Stimulated activated naive CD4-positive, alpha-beta T cell treated with Interleukin-2 at 50 U/mL for 16 hours (primary cell): ENCODE measurements at regions not wholly inside any gene's neighbourhood (a gene's known extent, or its start where the extent isn't known, plus 50 kb on each side); places are given as distances from the start of the nearest gene placed in this dataset.

Experiments
- DNase-seq: peaks from one replicate; lab custom pipeline; 2025; lab: John Stamatoyannopoulos, UW

DNA sequence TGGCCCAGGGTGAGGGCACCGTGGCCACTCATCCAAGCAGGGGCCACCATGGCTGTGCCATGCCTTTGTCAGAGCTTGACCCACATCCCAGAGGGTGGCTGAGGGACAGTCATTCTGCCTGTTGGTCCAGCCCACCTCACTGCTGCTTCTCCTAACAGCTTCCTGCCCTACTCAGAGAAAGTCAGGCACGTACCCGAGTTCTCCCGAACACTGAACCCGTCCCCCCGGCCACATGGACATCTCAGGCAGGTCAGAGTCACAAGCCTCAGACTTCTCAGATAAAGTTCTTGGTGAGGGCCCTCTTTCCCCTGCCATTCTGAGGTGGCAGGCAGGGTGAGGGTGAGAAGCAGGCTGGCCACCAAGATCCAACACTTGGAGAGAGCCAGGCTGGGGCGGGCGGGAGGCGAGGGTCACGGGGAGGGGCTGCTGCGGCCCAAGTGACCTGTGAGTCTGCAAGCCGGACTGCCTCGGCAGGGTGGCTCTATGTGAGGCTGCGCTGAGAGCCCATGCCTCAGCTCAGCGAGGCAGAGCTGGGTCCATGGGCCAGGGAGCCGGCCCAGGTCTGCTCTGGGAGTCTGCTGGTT lies 317.8 kb downstream of the TMEM121 start:
- DNase-seq, result no peak

DNA sequence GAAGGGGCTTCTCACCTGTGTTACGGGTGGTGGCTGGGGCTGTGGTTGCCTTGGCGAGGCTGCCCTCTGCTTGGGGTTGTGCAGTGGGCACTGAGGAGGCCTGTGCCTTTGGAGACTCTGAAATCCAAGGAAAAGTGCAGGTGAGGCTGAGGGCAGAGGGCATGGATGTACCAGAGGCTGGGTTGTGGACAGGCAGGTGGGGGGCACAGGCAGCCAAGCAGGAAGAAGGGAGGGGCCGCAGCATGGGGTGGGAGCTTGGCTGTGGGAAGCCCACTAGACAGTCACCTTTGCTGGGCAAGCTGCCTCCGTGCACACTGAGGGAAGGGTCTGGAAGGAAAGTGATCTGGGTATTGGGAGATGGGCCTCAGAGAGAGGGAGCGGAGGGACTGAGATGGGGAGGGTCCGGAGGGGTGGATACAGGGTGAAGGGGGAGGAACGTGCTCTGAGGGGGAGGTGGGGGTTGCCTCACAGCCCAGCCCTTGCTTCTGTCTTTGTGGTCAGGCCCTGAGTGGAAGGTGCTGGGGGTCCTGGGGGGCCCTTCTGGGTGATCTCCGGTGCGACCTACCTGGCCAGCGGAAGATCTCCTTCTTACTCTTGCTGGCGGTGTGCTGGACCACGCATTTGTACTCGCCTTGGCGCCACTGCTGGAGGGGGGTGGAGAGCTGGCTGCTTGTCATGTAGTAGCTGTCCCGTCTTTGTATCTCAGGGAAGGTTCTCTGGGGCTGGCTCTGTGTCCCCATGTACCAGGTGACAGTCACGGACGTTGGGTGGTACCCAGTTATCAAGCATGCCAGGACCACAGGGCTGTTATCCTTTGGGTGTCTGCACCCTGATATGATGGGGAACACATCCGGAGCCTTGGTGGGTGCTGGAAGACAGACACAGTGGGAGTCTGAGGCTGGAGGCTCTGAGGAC lies 318.7 kb downstream of the TMEM121 start:
- DNase-seq, result no peak

GRCh38 chr14:105845725-105846309 lies 319.4 kb downstream of the TMEM121 start:
- no peak for DNase-seq

GRCh38 chr14:105846312-105846711 lies 319.9 kb downstream of the TMEM121 start:
- DNase-seq, result no peak

GRCh38 chr14:105847400-105847799 lies 321.0 kb downstream of the TMEM121 start:
- DNase-seq, result no peak

GRCh38 chr14:105848570-105848969 lies 322.2 kb downstream of the TMEM121 start:
- DNase-seq, result no peak

GRCh38 chr14:105849933-105850626 lies 323.7 kb downstream of the TMEM121 start:
- DNase-seq, result no peak

- DNase-seq, result no peak
Measured at GRCh38 chr14:105850853-105851581, 324.6 kb downstream of the TMEM121 start.

DNA sequence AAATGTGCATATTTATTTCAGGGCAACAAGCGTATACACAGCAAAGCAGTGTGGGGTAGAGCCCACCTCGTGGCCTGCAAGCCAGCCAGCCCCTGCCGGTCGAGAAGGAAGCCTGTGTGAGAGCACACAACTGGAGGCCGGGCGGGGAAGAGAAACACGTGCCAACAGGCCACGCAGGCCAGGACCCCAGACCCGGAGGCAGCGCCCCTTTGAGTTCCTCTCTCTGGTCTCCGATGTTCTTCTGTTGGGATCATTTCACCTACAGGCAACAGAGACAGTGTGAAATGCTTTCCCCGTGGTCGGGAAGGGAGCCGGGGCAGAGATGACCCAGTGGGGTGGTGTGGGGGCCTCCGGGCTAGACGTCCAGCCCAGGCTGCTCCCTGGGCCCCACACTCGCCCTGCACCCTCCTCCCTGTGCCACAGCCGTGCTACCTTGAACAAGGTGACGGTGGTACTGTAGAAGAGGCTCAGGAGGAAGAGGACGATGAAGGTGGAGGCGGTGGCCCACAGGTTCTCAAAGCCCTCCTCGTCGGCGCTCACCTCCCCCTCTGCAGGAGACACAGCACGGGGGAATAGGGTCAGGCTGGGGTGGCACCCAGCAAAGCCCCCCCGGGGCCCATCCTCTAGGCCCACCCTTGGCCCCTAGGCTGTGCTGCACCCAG lies 325.5 kb downstream of the TMEM121 start:
- DNase-seq, result no peak

GRCh38 chr14:105852378-105853088 lies 326.1 kb downstream of the TMEM121 start:
- no peak for DNase-seq

DNA sequence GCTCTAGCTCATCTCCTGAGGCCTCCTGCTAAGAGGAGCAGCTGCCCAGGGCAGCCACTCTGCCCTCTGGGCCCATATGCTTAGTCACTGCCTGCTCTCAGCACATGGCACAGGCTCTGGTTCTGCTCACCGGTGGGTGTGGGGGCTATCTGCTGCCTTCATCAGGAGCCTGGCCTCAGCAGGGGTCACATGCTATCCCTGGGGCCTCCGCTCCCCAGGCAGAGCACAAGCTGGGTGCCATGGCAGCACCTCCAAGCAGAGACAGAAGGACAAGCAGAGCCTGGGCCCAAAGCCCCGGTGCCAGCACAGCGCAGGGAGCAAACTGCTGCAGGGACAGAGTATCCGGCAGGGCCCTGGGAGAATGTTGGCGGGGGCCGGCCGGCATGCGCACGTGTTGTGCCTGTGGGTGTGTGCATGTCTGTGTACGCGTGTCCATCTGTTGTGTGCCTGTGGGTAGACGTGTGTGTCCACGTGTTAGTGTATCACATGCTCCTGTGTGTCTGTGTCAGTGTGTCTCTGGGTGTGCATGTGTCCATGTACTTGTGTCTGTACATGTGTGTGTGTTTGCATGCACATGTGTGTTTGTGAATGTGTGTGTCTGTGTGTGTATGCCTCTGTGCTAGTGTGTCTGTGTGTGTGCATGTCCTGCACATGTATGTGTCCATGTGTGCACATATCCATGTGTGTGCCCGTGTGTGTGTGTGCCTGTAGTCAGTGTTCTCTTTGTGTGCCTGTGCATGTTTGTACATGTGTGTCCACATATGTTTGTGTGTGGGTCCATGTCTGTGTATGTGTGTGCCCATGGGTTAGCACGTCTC lies 326.9 kb downstream of the TMEM121 start:
- no peak for DNase-seq

DNA sequence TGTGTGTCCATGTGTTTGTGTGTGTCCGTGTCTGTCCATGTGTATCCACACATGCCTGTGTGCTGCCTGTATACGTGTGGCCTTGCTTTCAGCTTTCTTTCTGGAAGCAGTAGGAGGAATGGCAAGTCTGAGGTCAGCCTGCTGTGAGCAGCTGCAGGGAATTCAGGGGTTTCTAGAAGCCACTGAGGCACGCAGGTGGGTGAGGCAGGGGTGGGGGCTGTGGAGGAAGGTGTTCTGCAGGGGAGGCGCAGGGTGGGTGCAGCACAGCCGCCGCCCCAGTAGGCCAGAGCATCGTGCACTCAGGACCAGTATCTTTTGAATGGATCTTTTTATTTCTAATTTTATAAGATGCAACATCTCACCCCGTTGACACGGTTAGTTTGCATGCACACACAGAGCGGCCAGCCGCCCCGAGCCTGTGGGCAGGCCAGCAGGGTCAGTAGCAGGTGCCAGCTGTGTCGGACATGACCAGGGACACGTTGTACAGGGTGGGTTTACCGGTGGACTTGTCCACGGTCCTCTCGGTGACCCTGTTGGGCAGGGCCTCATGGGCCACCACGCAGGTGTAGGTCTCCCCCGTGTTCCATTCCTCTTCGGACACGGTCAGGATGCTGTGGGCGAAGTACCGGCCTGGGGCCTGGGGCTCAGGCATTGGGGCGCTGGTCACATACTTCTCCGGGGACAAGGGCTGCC lies 327.7 kb downstream of the TMEM121 start:
- no peak for DNase-seq

- no peak for DNase-seq
Measured at GRCh38 chr14:105854600-105855245, 328.3 kb downstream of the TMEM121 start.

GRCh38 chr14:105855246-105855892 lies 329.0 kb downstream of the TMEM121 start:
- no peak for DNase-seq

DNA sequence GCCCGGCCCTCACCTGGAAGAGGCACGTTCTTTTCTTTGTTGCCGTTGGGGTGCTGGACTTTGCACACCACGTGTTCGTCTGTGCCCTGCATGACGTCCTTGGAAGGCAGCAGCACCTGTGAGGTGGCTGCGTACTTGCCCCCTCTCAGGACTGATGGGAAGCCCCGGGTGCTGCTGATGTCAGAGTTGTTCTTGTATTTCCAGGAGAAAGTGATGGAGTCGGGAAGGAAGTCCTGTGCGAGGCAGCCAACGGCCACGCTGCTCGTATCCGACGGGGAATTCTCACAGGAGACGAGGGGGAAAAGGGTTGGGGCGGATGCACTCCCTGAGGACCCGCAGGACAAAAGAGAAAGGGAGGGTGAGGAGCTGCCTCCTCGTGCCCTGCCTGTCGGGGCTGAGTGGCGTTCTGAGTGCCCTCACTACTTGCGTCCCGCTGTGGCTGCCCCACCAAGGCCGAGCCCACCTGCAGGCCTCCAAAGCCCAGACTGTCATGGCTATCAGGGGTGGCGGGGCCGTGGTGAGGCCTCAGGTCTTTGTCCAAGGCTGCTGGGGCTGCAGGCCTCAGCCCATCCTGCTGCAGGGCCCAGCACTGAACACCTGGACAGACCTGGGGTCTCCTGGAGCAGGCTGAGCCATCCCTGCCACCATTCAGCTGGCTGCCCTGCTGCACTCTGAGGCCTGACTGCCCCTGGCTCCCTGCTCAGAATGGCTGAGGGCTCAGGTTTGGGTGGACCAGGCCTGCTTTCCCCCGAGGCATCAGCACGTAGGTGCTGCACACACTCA lies 329.7 kb downstream of the TMEM121 start:
- DNase-seq, result no peak

DNA sequence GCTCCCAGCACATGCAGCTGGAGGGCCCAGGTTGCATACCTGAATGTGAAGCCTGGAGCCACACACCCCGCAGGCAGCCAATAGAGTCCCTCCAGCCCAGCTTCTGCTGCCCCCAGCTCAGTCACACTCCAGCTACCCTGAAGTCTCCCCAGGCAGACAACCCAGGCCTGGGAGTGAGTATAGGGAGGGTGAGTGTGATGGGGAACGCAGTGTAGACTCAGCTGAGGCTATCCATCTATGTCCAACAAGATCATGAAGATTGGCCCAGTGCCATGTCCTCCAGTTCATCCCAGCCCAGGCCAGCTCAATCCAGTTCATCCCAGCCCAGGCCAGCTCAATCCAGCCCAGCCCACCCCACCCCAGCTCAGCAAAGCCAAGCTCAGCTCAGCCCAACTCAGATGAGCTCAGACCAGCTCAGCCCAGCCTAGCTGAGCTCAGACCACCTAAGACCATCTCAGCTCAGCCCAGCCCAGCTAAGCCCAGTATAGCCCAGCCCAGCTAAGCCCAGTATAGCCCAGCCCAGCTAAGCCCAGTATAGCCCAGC lies 330.4 kb downstream of the TMEM121 start:
- no peak for DNase-seq

GRCh38 chr14:105857220-105857825 lies 330.9 kb downstream of the TMEM121 start:
- DNase-seq, result no peak
